ENCODE measurements at regions not wholly inside any gene's neighbourhood (a gene's known extent, or its start where the extent isn't known, plus 50 kb on each side); places are given as distances from the start of the nearest gene placed in this dataset.

- POLR2A ChIA-PET: no interaction called here
- Histone ChIP-seq H3K4me2 (ENCODE audit: insufficient read depth, low read length) (no peak overlapping the region), H3K79me2 (ENCODE audit: control insufficient read depth, insufficient read depth, low read length) (no peaks in the 10 kb centered on the region), H3K4me1 (ENCODE audit: control insufficient read depth, extremely low read depth, insufficient read depth, low read length) (no peaks in the 10 kb centered on the region), H3K27me3 (ENCODE audit: control insufficient read depth in 2 of 2, insufficient read depth in 2 of 2, low read length in 2 of 2) (no peaks in the 10 kb centered on the region), H3K9ac (replicated peaks; ENCODE audit: extremely low read depth, insufficient read depth, low read length) (no peak overlapping the region), H2AFZ (ENCODE audit: low read depth, low read length) (no peak overlapping the region), H3K9me1 (replicated peaks; ENCODE audit: control insufficient read depth, extremely low read depth, insufficient read depth, low read length) (no peaks in the 10 kb centered on the region), H3K27ac (ENCODE audit: insufficient read depth, low read depth, low read length) (no peak overlapping the region), H3K4me3 (replicated peaks in 1 of 3; ENCODE audit: insufficient read depth in 1 of 3, low read depth in 1 of 3, low read length in 3 of 3) (no peak overlapping the region), H3K9me3 (replicated peaks; ENCODE audit: control insufficient read depth, insufficient read depth, low read length) (no peaks in the 10 kb centered on the region), H3K36me3 (ENCODE audit: control insufficient read depth in 2 of 2, extremely low read depth in 1 of 2, insufficient read depth in 2 of 2, low read length in 2 of 2) (no peaks in the 10 kb centered on the region), H4K20me1 (replicated peaks; ENCODE audit: control insufficient read depth, extremely low read depth, insufficient read depth, low read length) (no peaks in the 10 kb centered on the region)
- BruUV-seq (replicated peaks): no TSS peak
- dilution Hi-C loops (cut with MboI; ENCODE audit: extremely low pct_ligation_motif_present, low sequenced_read_pairs): no loop called here
- intact Hi-C loops (cut with micrococcal nuclease): no loop called here
- no peak for FAIRE-seq
- DNase-seq (ENCODE audit: low read depth, low spot score): no peak
- CTCF ChIA-PET: interaction anchor here (1.0 kb wide), 1 partner anchor 11 kb away, joined by 3 read pairs; no protein-coding TSS in a partner anchor
- TF ChIP-seq POLR2AphosphoS5 (IDR thresholded peaks at IDR 0.05; ENCODE audit: insufficient read depth, low read depth, low read length) (no peak), MYC (IDR thresholded peaks at IDR 0.05; ENCODE audit: low read depth, low read length) (no peak), JUN (IDR thresholded peaks at IDR 0.05; ENCODE audit: borderline replicate concordance, insufficient read depth, insufficient read length, low read depth) (no peak), POLR2A (IDR thresholded peaks at IDR 0.05; ENCODE audit: low read depth, low read length) (no peak), EZH2 (IDR thresholded peaks at IDR 0.05; ENCODE audit: borderline replicate concordance, low read depth, low read length, severe bottlenecking) (no peak), CTCF (IDR thresholded peaks at IDR 0.05; ENCODE audit: extremely low read depth in 1 of 2, insufficient read depth in 1 of 2, low read depth in 1 of 2, low read length in 2 of 2) (no peak), FOS (IDR thresholded peaks at IDR 0.05; ENCODE audit: borderline replicate concordance, insufficient read depth, low read length) (no peak), GATA2 (IDR thresholded peaks at IDR 0.05; ENCODE audit: insufficient read depth, insufficient read length, low read depth, low read length) (no peak)
- TF ChIP-seq, protein P1, sequence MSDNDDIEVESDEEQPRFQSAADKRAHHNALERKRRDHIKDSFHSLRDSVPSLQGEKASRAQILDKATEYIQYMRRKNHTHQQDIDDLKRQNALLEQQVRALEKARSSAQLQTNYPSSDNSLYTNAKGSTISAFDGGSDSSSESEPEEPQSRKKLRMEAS (IDR thresholded peaks at IDR 0.05; ENCODE audit: insufficient read depth, insufficient read length): no peak
Measured at GRCh38 chr11:127738771-127739286, 738.3 kb upstream of the KIRREL3 start.

Measured in endothelial cell of umbilical vein (primary cell).